ENCODE measurements at regions not wholly inside any gene's neighbourhood (a gene's known extent, or its start where the extent isn't known, plus 50 kb on each side); places are given as distances from the start of the nearest gene placed in this dataset.

GRCh38 chr1:55617288-55617982 lies 402.3 kb upstream of the USP24 start:
- TF ChIP-seq CTCF (IDR thresholded peaks at IDR 0.05; ENCODE audit: low read length) (no peak), EZH2 (IDR thresholded peaks at IDR 0.05; ENCODE audit: borderline replicate concordance, low read length) (no peak)
